HT-29 (cell line): ENCODE measurements at regions not wholly inside any gene's neighbourhood (a gene's known extent, or its start where the extent isn't known, plus 50 kb on each side); places are given as distances from the start of the nearest gene placed in this dataset.
"Not testable (repeated sequence)": the region's sequence is repeated elsewhere in the genome, so short reads cannot be mapped to it uniquely, and the experiment has no call there.

Experiments used
- DNase-seq: peaks from one replicate; pipeline ENCODE4 v3.0.0-alpha.2; 2015; ENCODE audit warnings: low spot score

- DNase-seq: not testable (repeated sequence)
Measured at GRCh38 chr4:86478151-86478550, 116.0 kb upstream of the PTPN13 start.

- no peak for DNase-seq
Measured at GRCh38 chr4:86481440-86481839, 112.7 kb upstream of the PTPN13 start.

GRCh38 chr4:86482306-86483172, 111.6 kb upstream of the PTPN13 start:
- DNase-seq: no peak

- no peak for DNase-seq
Measured at GRCh38 chr4:86483173-86483490, 111.0 kb upstream of the PTPN13 start.

GRCh38 chr4:86483773-86484172, 110.3 kb upstream of the PTPN13 start:
- DNase-seq: no peak

DNA sequence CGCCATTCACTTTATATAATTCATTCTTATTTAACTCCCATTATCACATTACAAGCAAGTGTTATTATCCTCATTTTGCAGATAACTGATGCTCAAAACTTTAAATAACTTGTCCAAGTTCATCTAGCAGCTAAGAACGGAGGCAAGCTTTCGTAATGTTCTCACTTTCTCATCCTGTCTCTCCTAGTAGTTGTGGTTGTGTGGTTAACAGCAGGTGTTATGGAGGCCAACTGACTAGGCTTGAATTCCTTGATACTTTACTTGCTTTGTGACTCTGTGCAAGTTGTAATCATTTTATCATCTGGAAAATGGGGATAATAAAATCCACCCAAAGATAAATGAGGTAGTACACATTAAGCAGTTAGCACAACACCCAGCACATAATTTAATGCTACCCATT, 109.9 kb upstream of the PTPN13 start:
- DNase-seq: no peak

DNA sequence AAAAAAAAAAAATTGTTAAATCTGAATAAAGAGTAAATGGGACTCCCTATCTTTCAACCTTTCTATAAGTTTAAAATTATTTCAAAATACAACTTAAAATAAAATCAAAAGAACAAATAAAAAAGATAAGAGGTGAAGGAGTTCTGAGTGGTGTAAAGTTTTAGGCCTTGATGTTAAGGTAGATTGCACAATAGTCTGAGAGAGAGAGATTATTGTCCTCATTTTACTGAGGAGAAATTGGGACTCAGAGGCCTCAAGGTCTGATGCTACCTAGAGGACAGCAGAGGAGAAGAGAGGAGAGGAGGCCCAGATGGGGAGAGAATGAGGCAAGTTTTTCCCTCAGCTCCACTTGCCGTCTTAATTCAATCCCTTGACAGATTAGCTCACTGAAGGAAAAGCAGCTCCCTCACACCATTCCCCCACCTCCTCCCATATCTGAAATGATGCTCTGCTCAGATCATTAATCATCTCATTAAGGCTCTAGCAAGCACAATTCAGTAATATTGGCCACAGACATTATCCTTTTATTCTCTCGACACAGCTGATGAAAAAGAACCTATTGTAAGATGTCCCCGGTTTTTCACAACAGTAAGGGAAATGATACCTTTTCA, 106.3 kb upstream of the PTPN13 start:
- no peak for DNase-seq

GRCh38 chr4:86493460-86493859, 100.7 kb upstream of the PTPN13 start:
- no peak for DNase-seq

- peak; percentile 63 for DNase-seq
Measured at GRCh38 chr4:86496094-86497080, 97.7 kb upstream of the PTPN13 start.

DNA sequence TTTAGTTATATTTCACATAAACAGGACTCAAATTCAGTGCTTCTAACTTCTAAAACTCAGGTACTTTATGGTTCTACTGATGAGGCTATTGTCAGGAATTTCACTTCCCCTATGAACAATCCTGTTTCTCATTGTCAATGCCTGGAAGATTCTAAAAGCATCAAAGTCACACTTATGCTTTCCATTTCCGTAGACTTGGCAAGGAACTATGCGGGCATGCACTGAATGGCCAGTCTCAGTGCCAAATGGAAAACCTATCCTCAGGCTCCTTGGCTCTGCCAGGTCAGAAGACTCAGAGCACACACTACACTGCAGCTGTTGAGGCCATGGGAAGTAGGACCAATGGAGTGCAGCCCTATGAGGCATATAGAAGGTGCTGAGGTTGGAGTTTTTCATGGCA, 97.0 kb upstream of the PTPN13 start:
- DNase-seq: no peak

GRCh38 chr4:86497980-86498862, 95.9 kb upstream of the PTPN13 start:
- peak; percentile 78 for DNase-seq

DNA sequence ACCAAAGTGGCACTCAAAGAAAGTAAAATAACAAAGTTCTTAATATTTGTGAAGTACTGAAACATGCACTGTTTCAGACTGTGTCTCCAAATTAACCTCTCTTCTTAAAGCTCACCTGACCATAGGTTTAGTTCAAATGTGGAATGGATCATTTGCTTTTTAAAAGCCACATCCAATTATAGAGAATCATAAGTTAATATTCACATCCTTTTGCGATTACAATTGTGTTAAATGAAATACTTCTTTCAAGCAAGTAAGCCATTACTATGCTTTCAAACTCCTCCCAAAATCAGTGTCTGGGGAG, 95.3 kb upstream of the PTPN13 start:
- no peak for DNase-seq

- peak; percentile 52 for DNase-seq
Measured at GRCh38 chr4:86500527-86500926, 93.6 kb upstream of the PTPN13 start.

DNA sequence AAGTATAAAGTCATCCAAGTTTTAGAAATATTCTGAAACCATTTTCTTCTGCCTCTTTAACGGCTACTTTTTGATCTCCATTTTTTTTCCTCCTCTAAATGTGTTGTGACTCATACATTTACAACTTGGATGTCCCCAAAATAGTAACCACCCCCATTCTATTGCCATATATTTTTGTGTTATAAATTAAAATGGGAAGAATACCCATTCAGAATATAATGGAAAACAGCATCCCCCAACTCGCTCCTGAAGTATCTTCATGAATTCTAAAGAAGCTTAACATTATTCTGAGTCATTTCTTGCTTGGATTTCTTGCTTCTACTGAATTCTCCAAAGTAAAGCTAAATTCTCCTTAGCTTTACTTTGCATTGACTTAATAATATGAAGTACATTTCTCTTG, 92.0 kb upstream of the PTPN13 start:
- DNase-seq: no peak

DNA sequence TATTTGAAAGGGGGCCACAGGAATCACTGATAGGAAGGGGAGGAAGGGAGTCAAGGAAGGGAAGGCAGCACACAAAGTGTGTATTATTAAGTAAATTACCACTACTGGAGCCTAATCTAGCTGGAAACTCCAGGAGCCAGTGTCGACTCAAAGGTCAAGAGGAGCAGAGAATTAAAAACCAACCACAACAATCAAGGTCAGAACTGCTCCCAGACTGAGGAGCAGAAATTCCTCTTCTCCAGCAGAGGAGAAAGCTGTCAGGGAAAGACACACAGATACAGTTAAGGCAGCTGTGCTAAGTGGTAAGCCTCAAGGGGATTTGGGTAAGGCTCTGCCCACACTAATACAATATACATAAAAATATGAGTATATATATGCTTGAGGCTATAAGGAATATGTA, 87.5 kb upstream of the PTPN13 start:
- no peak for DNase-seq

DNA sequence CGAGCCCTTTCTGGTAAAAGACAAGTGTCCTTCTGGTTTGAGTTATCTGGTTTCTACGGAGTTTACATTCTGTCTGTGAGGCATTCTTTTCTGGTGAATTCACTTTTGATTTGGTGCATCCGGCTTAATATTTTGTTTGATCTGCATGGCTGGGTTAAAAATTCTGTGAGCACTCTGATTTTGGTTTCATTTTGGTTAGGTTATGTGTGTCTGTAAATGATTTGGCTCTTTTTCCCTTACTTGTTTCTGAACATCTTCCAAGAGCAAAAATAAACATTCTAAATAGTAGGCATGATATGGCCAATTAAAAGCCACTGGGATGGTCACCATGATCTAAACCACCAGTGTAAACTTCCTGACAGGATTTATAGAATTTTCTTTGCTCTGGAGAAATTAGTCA, 85.7 kb upstream of the PTPN13 start:
- no peak for DNase-seq

DNA sequence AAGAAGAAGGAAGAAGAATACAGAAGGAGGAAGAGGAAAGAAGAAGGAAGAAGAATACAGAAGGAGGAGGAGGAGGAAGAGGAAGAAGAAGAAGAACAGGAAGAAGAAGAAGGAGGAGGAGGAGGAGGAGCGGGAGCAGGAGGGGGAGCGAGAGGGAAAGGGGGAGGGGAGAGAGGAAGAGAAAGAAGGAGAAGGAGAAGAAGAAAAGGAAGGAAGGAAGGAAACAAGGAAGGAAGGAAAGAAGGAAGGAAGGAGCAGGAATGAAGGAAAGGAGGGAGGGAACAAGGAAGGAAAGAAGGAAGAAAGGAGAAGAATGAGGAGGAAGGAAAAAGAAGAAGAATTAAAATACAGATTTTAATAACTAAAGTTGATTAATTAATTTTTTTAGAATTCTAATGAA, 82.5 kb upstream of the PTPN13 start:
- no peak for DNase-seq

GRCh38 chr4:86512631-86513030, 81.5 kb upstream of the PTPN13 start:
- no peak for DNase-seq

DNA sequence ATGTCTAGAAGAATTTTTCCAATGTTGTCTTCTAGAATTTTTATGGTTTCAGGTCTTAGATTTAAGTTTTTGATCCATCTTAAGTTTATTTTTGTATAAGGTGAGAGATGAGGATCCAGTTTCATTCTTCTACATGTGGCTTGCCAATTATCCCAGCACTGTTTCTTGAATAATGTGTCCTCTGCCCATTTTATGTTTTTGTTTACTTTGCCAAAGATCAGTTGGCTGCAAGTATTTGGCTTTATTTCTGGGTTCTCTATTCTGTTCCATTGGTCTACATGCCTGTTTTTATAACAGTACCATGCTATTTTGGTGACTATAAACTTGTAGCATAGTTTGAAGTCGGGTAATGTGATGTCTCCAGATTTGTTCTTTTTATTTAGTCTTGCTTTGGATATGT, 78.2 kb upstream of the PTPN13 start:
- DNase-seq: not testable (repeated sequence)

DNA sequence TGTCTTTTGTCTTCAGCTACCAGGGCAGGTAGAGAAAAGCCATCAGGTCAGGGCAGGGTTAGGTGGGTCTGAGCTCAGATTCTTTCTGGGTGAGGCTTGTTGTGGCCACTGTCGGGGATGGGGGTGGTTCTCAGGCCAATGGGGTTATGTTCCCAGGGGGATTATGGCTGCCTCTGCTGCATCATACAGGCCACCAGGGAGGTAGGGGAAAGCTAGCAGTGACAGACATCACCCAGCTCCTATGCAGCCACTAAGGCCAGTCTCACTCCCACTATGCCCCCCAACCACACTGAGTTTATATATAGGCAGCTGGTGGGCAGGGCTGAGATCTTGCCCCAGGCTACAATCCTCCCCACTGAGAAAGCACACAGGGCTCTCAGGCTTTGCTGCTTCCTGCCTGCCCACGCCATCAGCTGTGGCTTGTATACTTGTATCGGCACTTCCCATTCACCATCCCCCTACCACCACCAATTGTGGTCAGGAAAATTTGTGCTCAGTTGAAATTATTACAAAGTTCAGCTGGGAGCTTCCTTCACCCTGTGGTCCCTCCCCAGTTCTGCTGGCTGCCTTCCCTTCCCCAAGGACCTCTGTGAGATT, 72.6 kb upstream of the PTPN13 start:
- DNase-seq: no peak

DNA sequence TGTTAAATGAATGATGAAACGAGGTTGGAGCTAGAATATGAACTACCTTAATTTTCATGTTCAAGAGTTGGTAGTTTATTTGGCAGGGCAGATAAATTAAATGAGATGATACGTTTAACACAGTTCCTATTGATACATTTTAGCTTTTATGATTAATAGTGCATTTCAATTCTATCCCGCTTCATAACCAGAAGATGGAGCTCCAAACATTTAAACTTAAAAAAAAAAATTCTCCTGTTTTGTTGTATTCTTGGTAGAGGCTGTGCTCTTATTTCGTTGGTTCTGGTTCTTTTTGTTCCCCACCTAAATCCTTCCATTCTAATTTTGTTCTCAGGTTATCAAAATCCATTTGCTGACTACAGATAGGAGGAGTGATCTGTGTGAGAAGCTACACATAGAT, 71.8 kb upstream of the PTPN13 start:
- DNase-seq: peak; percentile 18
